SK-N-SH (cell line): ENCODE measurements at regions not wholly inside any gene's neighbourhood (a gene's known extent, or its start where the extent isn't known, plus 50 kb on each side); places are given as distances from the start of the nearest gene placed in this dataset.

Experiments
- CTCF ChIA-PET: fragments of 300-600, 350-600 bp; formaldehyde crosslinking; extraction: SDS; loops from one replicate; lab custom pipeline; 2021; lab: Yijun Ruan, JAX
- POLR2A ChIA-PET: fragments of 350-600 bp; sonication (Branson Sonifier 250); formaldehyde crosslinking; extraction: SDS; loops from one replicate; lab custom pipeline; 2020; ENCODE audit warnings: antibody characterized with exemption, inconsistent platforms; lab: Yijun Ruan, JAX
- DNase-seq: peaks from one replicate; pipeline ENCODE4 v3.0.0; 2012
- H2AFZ ChIP-seq: fragments of 200-600 bp; sonication (generic); 2 replicates; pipeline ENCODE4 v1.8.1; 2016; ENCODE audit warnings: antibody characterized with exemption, mild to moderate bottlenecking, low read depth
- H3F3A ChIP-seq: fragments of 200-600 bp; sonication (generic); replicated peaks from 2 replicates; pipeline ENCODE3; 2016; ENCODE audit warnings: antibody characterized with exemption, mild to moderate bottlenecking; ENCODE audit not compliant: insufficient read depth
- H3K27ac ChIP-seq, 2 experiments: fragments of 200-500 bp in 1 of 2; fragments of 200-600 bp in 1 of 2; sonication (Bioruptor generic) in 1 of 2; sonication (generic), shearing (Covaris generic) in 1 of 2; 2 replicates each; pipeline versions ENCODE4 v1.5.1 to v1.6.1; 2014 to 2016; ENCODE audit warnings: low read depth in 2 of 2, inconsistent platforms in 1 of 2, low read length in 1 of 2, mild to moderate bottlenecking in 1 of 2, mixed read lengths in 1 of 2
- H3K27me3 ChIP-seq: fragments of 200-600 bp; sonication (generic), shearing (Covaris generic); 2 replicates; pipeline ENCODE4 v1.6.1; 2016; ENCODE audit warnings: mixed run types; ENCODE audit not compliant: insufficient read depth
- H3K36me3 ChIP-seq, 2 experiments: fragments of 200-500 bp in 1 of 2; fragments of 200-600 bp in 1 of 2; sonication (Bioruptor generic) in 1 of 2; sonication (generic) in 1 of 2; replicated peaks in 1 of 2; 2 replicates each; pipeline versions ENCODE3 to v1.5.1; 2014 to 2016; ENCODE audit warnings: low read length in 1 of 2, mild to moderate bottlenecking in 1 of 2; ENCODE audit not compliant: insufficient read depth in 2 of 2, control insufficient read depth in 1 of 2
- H3K4me1 ChIP-seq, 2 experiments: fragments of 200-500 bp in 1 of 2; fragments of 200-600 bp in 1 of 2; sonication (Bioruptor generic) in 1 of 2; sonication (generic), shearing (Covaris generic) in 1 of 2; 2 replicates each; pipeline versions ENCODE4 v1.5.1 to v1.6.1; 2014 to 2016; ENCODE audit warnings: low read depth in 1 of 2, low read length in 1 of 2, mixed run types in 1 of 2; ENCODE audit not compliant: insufficient read depth in 2 of 2, control insufficient read depth in 1 of 2
- H3K4me2 ChIP-seq: fragments of 200-600 bp; sonication (generic), shearing (Covaris generic); 2 replicates; pipeline ENCODE4 v1.6.1; 2017; ENCODE audit warnings: mixed run types
- H3K4me3 ChIP-seq, 2 experiments: fragments of 200-500 bp in 1 of 2; fragments of 200-600 bp in 1 of 2; sonication (Bioruptor generic) in 1 of 2; sonication (generic), shearing (Covaris generic) in 1 of 2; 2 replicates each; pipeline versions ENCODE4 v1.5.1 to v1.8.1; 2014 to 2016; ENCODE audit warnings: low read depth in 2 of 2, inconsistent platforms in 1 of 2, low read length in 1 of 2, mild to moderate bottlenecking in 1 of 2, mixed read lengths in 1 of 2, moderate library complexity in 1 of 2
- H3K79me2 ChIP-seq: fragments of 200-600 bp; sonication (generic); 2 replicates; pipeline ENCODE4 v1.8.1; 2017; ENCODE audit warnings: mild to moderate bottlenecking; ENCODE audit not compliant: insufficient read depth
- H3K9ac ChIP-seq: fragments of 200-600 bp; sonication (generic); 2 replicates; pipeline ENCODE4 v1.6.1; 2017; ENCODE audit warnings: mixed run types
- H3K9me2 ChIP-seq: fragments of 200-600 bp; sonication (generic); 2 replicates; pipeline ENCODE4 v1.6.1; 2017; ENCODE audit warnings: mixed run types
- H3K9me3 ChIP-seq: fragments of 200-600 bp; sonication (generic); 2 replicates; pipeline ENCODE4 v1.6.1; 2017; ENCODE audit warnings: mixed run types, mild to moderate bottlenecking, moderate library complexity
- H4K20me1 ChIP-seq: fragments of 200-600 bp; sonication (generic); 2 replicates; pipeline ENCODE4 v1.6.1; 2017; ENCODE audit warnings: mild to moderate bottlenecking, mixed run types; ENCODE audit not compliant: insufficient read depth
- CHD2 ChIP-seq: fragments of 150-350 bp; IDR thresholded peaks from 2 replicates; pipeline ENCODE4 v1.6.1; 2018; ENCODE audit warnings: low read length; ENCODE audit not compliant: partially characterized antibody
- EP300 ChIP-seq, 2 experiments: IDR thresholded peaks; 2 replicates each; pipeline versions ENCODE4 v1.4.0 to v1.6.1; 2012; ENCODE audit warnings: borderline replicate concordance in 1 of 2, low read depth in 1 of 2, low read length in 1 of 2
- GATA2 ChIP-seq: sonication (generic); formaldehyde crosslinking; IDR thresholded peaks from 2 replicates; pipeline ENCODE4 v1.5.0; 2020; ENCODE audit warnings: mild to moderate bottlenecking, missing genetic modification reagents
- JUND ChIP-seq: IDR thresholded peaks from 2 replicates; pipeline ENCODE4 v1.4.0; 2012
- MEF2A ChIP-seq: IDR thresholded peaks from 2 replicates; pipeline ENCODE4 v1.4.0; 2012; ENCODE audit warnings: low read depth, borderline replicate concordance
- MXI1 ChIP-seq: IDR thresholded peaks from 2 replicates; pipeline ENCODE4 v1.6.1; 2012; ENCODE audit warnings: mild to moderate bottlenecking, low read depth, low read length, improper control_type of control experiment
- SIN3A ChIP-seq: IDR thresholded peaks from 2 replicates; pipeline ENCODE4 v1.6.1; 2012; ENCODE audit warnings: low read depth, mild to moderate bottlenecking, low read length, moderate library complexity, borderline replicate concordance
- WGBS: methylation state at CpG from one replicate; pipeline ENCODE4 v1.1.6; 2017; ENCODE audit warnings: low lambda C conversion rate; 5-methylcytosine and 5-hydroxymethylcytosine counted together
- TF ChIP-seq, protein P1 (sequence below): IDR thresholded peaks from 2 replicates; pipeline ENCODE4 v1.6.1; 2012; ENCODE audit warnings: mild to moderate bottlenecking, low read depth, low read length, moderate library complexity
- TF ChIP-seq, protein P2 (sequence below): fragments of 200-600 bp; sonication (generic); IDR thresholded peaks from 2 replicates; pipeline ENCODE4 v1.6.1; 2017; ENCODE audit warnings: antibody characterized with exemption, mild to moderate bottlenecking, moderate library complexity
- TF ChIP-seq, protein P3 (sequence below): fragments of 150-350 bp; IDR thresholded peaks from 2 replicates; pipeline ENCODE4 v1.6.1; 2016; ENCODE audit warnings: mild to moderate bottlenecking, low read depth, low read length

DNA sequence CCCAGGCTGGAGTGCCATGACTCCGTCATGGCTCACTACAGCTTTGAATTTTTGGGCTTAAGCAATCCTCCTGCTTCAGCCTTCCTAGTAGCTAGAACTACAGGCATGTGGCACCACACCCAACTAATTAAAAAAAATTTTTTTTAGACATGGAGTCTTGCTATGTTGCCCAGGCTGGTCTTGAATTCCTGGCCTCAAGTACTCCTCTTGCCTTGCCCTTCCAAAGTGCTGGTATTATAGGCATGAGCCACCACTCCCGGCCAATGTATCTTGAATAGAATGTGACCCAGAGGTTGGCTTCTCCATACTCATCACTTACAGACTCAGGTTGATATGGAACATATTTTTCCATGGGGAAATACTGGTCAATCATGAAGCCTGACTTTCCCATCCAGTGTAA, 51.2 kb upstream of the JAK2 start:
- Histone ChIP-seq H4K20me1 (no peaks in the 10 kb centered on the region), H3K27me3 (no peaks in the 10 kb centered on the region), H3K36me3 (no peaks in the 10 kb centered on the region), H3K4me1 (no peaks in the 10 kb centered on the region; a peak in 2 of 4 replicates), H2AFZ (no peak overlapping the region), H3K9ac (no peak overlapping the region), H3K4me3 (no peak overlapping the region), H3K27ac (no peak overlapping the region), H3F3A (no peaks in the 10 kb centered on the region), H3K4me2 (no peak overlapping the region), H3K79me2 (no peaks in the 10 kb centered on the region), H3K9me3 (no peaks in the 10 kb centered on the region), H3K9me2 (no peaks in the 10 kb centered on the region)
- ChIA-PET POLR2A (no interaction called here), CTCF (no interaction called here)
- no peak for DNase-seq
- WGBS: 71% methylated on average over 2 of the region's 2 CpGs
- TF ChIP-seq GATA2 (CRISPR knock-in tag): no peak
- no peak for TF ChIP-seq CHD2
- no peak for TF ChIP-seq JUND
- no peak for TF ChIP-seq MEF2A
- TF ChIP-seq, protein P1, sequence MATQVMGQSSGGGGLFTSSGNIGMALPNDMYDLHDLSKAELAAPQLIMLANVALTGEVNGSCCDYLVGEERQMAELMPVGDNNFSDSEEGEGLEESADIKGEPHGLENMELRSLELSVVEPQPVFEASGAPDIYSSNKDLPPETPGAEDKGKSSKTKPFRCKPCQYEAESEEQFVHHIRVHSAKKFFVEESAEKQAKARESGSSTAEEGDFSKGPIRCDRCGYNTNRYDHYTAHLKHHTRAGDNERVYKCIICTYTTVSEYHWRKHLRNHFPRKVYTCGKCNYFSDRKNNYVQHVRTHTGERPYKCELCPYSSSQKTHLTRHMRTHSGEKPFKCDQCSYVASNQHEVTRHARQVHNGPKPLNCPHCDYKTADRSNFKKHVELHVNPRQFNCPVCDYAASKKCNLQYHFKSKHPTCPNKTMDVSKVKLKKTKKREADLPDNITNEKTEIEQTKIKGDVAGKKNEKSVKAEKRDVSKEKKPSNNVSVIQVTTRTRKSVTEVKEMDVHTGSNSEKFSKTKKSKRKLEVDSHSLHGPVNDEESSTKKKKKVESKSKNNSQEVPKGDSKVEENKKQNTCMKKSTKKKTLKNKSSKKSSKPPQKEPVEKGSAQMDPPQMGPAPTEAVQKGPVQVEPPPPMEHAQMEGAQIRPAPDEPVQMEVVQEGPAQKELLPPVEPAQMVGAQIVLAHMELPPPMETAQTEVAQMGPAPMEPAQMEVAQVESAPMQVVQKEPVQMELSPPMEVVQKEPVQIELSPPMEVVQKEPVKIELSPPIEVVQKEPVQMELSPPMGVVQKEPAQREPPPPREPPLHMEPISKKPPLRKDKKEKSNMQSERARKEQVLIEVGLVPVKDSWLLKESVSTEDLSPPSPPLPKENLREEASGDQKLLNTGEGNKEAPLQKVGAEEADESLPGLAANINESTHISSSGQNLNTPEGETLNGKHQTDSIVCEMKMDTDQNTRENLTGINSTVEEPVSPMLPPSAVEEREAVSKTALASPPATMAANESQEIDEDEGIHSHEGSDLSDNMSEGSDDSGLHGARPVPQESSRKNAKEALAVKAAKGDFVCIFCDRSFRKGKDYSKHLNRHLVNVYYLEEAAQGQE: no peak
- no peak for TF ChIP-seq SIN3A
- no peak for TF ChIP-seq EP300 (IDR thresholded peaks at IDR 0.05; ENCODE audit: borderline replicate concordance in 1 of 2, low read depth in 1 of 2, low read length in 1 of 2)
- TF ChIP-seq, protein P2, sequence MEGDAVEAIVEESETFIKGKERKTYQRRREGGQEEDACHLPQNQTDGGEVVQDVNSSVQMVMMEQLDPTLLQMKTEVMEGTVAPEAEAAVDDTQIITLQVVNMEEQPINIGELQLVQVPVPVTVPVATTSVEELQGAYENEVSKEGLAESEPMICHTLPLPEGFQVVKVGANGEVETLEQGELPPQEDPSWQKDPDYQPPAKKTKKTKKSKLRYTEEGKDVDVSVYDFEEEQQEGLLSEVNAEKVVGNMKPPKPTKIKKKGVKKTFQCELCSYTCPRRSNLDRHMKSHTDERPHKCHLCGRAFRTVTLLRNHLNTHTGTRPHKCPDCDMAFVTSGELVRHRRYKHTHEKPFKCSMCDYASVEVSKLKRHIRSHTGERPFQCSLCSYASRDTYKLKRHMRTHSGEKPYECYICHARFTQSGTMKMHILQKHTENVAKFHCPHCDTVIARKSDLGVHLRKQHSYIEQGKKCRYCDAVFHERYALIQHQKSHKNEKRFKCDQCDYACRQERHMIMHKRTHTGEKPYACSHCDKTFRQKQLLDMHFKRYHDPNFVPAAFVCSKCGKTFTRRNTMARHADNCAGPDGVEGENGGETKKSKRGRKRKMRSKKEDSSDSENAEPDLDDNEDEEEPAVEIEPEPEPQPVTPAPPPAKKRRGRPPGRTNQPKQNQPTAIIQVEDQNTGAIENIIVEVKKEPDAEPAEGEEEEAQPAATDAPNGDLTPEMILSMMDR: no peak
- TF ChIP-seq, protein P3, sequence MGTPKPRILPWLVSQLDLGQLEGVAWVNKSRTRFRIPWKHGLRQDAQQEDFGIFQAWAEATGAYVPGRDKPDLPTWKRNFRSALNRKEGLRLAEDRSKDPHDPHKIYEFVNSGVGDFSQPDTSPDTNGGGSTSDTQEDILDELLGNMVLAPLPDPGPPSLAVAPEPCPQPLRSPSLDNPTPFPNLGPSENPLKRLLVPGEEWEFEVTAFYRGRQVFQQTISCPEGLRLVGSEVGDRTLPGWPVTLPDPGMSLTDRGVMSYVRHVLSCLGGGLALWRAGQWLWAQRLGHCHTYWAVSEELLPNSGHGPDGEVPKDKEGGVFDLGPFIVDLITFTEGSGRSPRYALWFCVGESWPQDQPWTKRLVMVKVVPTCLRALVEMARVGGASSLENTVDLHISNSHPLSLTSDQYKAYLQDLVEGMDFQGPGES: no peak
- TF ChIP-seq MXI1: no peak
